WTC11 (cell line): ENCODE measurements at regions not wholly inside any gene's neighbourhood (a gene's known extent, or its start where the extent isn't known, plus 50 kb on each side); places are given as distances from the start of the nearest gene placed in this dataset.

ENCODE experiments used
- ATAC-seq: fragments of 200-7000 bp; cut with Tn5 transposase; 2 replicates; pipeline ENCODE4 v1.10.0; 2021; ENCODE audit warnings: mild to moderate bottlenecking, moderate library complexity
- CTCF ChIA-PET: fragments of 300-600 bp; sonication (Branson Sonifier 250); formaldehyde crosslinking; loops from one replicate; lab custom pipeline; 2021; ENCODE audit warnings: antibody characterized with exemption; lab: Charles Lee
- POLR2A ChIA-PET: fragments of 350-600 bp; sonication (Branson Sonifier 250); formaldehyde crosslinking; loops from one replicate; lab custom pipeline; 2021; ENCODE audit warnings: antibody characterized with exemption; lab: Charles Lee
- DNase-seq: peaks from one replicate; pipeline ENCODE4 v3.0.0; 2021; ENCODE audit warnings: low spot score
- H3K27ac Mint-ChIP-seq: 2 replicates; pipeline ENCODE4 v1.8.0; 2021; ENCODE audit warnings: mixed read lengths
- H3K27me3 Mint-ChIP-seq: 2 replicates; pipeline ENCODE4 v1.8.0; 2021; ENCODE audit warnings: low read depth, mild to moderate bottlenecking, moderate library complexity, mixed read lengths
- H3K36me3 Mint-ChIP-seq: 2 replicates; pipeline ENCODE4 v1.8.0; 2021; ENCODE audit warnings: mixed read lengths
- H3K4me1 Mint-ChIP-seq: 2 replicates; pipeline ENCODE4 v1.8.0; 2022; ENCODE audit warnings: mixed read lengths
- H3K4me3 Mint-ChIP-seq: 2 replicates; pipeline ENCODE4 v1.8.0; 2021; ENCODE audit warnings: mild to moderate bottlenecking, moderate library complexity, mixed read lengths
- H3K9me3 Mint-ChIP-seq: 2 replicates; pipeline ENCODE4 v1.8.0; 2021; ENCODE audit warnings: mixed read lengths
- ATF1 ChIP-seq: sonication (generic); formaldehyde crosslinking; IDR thresholded peaks from 2 replicates; pipeline ENCODE4 v1.8.1; 2023; ENCODE audit warnings: mild to moderate bottlenecking, moderate library complexity, missing genetic modification reagents
- CREB1 ChIP-seq: sonication (generic); formaldehyde crosslinking; IDR thresholded peaks from 2 replicates; pipeline ENCODE4 v1.8.0; 2023; ENCODE audit warnings: mild to moderate bottlenecking, missing genetic modification reagents
- CREM ChIP-seq: sonication (generic); formaldehyde crosslinking; IDR thresholded peaks from 2 replicates; pipeline ENCODE4 v1.8.1; 2022; ENCODE audit warnings: mild to moderate bottlenecking, missing genetic modification reagents, moderate library complexity
- CTCF ChIP-seq: fragments of 200-600 bp; IDR thresholded peaks from 2 replicates; pipeline ENCODE4 v1.8.0; 2022; ENCODE audit warnings: antibody characterized with exemption
- FOXJ3 ChIP-seq: sonication (generic); formaldehyde crosslinking; IDR thresholded peaks from 2 replicates; pipeline ENCODE4 v1.9.0; 2021; ENCODE audit warnings: missing genetic modification reagents, mild to moderate bottlenecking, borderline replicate concordance
- IRF2 ChIP-seq: sonication (generic); formaldehyde crosslinking; IDR thresholded peaks from 2 replicates; pipeline ENCODE4 v1.8.0; 2022; ENCODE audit warnings: low read depth, missing genetic modification reagents, borderline replicate concordance
- JAZF1 ChIP-seq: fragments of 250-450 bp; sonication (Bioruptor Pico); IDR thresholded peaks from 2 replicates; pipeline ENCODE4 v1.9.0; 2021; ENCODE audit warnings: moderate library complexity, mild to moderate bottlenecking, inconsistent platforms
- JUN ChIP-seq: sonication (generic); formaldehyde crosslinking; IDR thresholded peaks from 2 replicates; pipeline ENCODE4 v1.8.0; 2023; ENCODE audit warnings: mild to moderate bottlenecking, missing genetic modification reagents
- KAT7 ChIP-seq: sonication (generic); formaldehyde crosslinking; IDR thresholded peaks from 2 replicates; pipeline ENCODE4 v1.8.1; 2023; ENCODE audit warnings: missing genetic modification reagents, mild to moderate bottlenecking, borderline replicate concordance
- NR1H2 ChIP-seq: sonication (generic); formaldehyde crosslinking; IDR thresholded peaks from 2 replicates; pipeline ENCODE4 v1.9.0; 2021; ENCODE audit warnings: mild to moderate bottlenecking, moderate library complexity, missing genetic modification reagents
- NR3C1 ChIP-seq: sonication (generic); formaldehyde crosslinking; conservative IDR thresholded peaks from 2 replicates; pipeline ENCODE4 v1.8.1; 2023; ENCODE audit warnings: low read depth, mild to moderate bottlenecking, missing genetic modification reagents
- TEAD1 ChIP-seq: sonication (generic); formaldehyde crosslinking; IDR thresholded peaks from 2 replicates; pipeline ENCODE4 v1.8.0; 2022; ENCODE audit warnings: mild to moderate bottlenecking, missing genetic modification reagents
- TP53 ChIP-seq: sonication (generic); formaldehyde crosslinking; IDR thresholded peaks from 2 replicates; pipeline ENCODE4 v1.8.1; 2023; ENCODE audit warnings: mild to moderate bottlenecking, missing genetic modification reagents
- ZNF281 ChIP-seq: sonication (generic); formaldehyde crosslinking; IDR thresholded peaks from 2 replicates; pipeline ENCODE4 v1.8.0; 2023; ENCODE audit warnings: mild to moderate bottlenecking, missing genetic modification reagents
- ZNF317 ChIP-seq: sonication (generic); formaldehyde crosslinking; IDR thresholded peaks from 2 replicates; pipeline ENCODE4 v1.8.1; 2023; ENCODE audit warnings: low read depth, mild to moderate bottlenecking, moderate library complexity, missing genetic modification reagents, borderline replicate concordance
- ZNF416 ChIP-seq: fragments of 250-450 bp; sonication (Bioruptor Pico); IDR thresholded peaks from 2 replicates; pipeline ENCODE4 v1.9.0; 2021; ENCODE audit warnings: mild to moderate bottlenecking, inconsistent platforms
- ZNF671 ChIP-seq: fragments of 250-450 bp; sonication (Bioruptor Pico); IDR thresholded peaks from 2 replicates; pipeline ENCODE4 v1.8.0; 2021; ENCODE audit warnings: mild to moderate bottlenecking
- ZSCAN18 ChIP-seq: fragments of 250-450 bp; sonication (Bioruptor Pico); IDR thresholded peaks from 2 replicates; pipeline ENCODE4 v2.1.2; 2022; ENCODE audit warnings: mild to moderate bottlenecking, moderate library complexity

- CTCF ChIA-PET = no interaction called here
- ATAC-seq = no peak
- H3K27me3 Mint-ChIP-seq = no peaks in the 10 kb centered on the region; the same call in 1 of the 2 replicates
- H3K36me3 Mint-ChIP-seq = no peaks in the 10 kb centered on the region
- 0 out of 2 replicates have a peak, but pooled peaks cover 5% of the 10 kb centered on the region for H3K4me1 Mint-ChIP-seq
- no peak for DNase-seq
- TF ChIP-seq IRF2 (CRISPR knock-in tag) (no peak), TEAD1 (CRISPR knock-in tag) (no peak), CREM (CRISPR knock-in tag) (no peak), ZSCAN18 (CRISPR knock-in tag) (no peak), NR1H2 (no peak), JAZF1 (CRISPR knock-in tag) (no peak), KAT7 (CRISPR knock-in tag) (no peak), NR3C1 (CRISPR knock-in tag) (no peak), CREB1 (no peak), FOXJ3 (no peak), JUN (CRISPR knock-in tag) (no peak), CTCF (no peak), ZNF317 (CRISPR knock-in tag) (no peak), ZNF671 (CRISPR knock-in tag) (no peak), ZNF416 (CRISPR knock-in tag) (no peak)
- peaks cover 10% of the 10 kb centered on the region for H3K9me3 Mint-ChIP-seq
- H3K4me3 Mint-ChIP-seq = no peak overlapping the region
- POLR2A ChIA-PET = no interaction called here
- H3K27ac Mint-ChIP-seq = no peak overlapping the region
These were observed 174.9 kb downstream of the NAA11 start for GRCh38 chr4:79150820-79151416.

GRCh38 chr4:79148369-79148768 lies 177.5 kb downstream of the NAA11 start:
- Mint-ChIP-seq H3K4me3 (no peak overlapping the region), H3K27ac (no peak overlapping the region), H3K4me1 (0 out of 2 replicates have a peak, but pooled peaks cover 5% of the 10 kb centered on the region)
- ChIA-PET CTCF (no interaction called here), POLR2A (no interaction called here)
- no peak for TF ChIP-seq ZSCAN18 (CRISPR knock-in tag)
- TF ChIP-seq, all 79 proteins: peak for 0
- Mint-ChIP-seq H3K27me3 (no peaks in the 10 kb centered on the region; the same call in 1 of the 2 replicates), H3K9me3 (peaks cover 23% of the 10 kb centered on the region), H3K36me3 (peaks cover 4% of the 10 kb centered on the region; the same call in 1 of the 2 replicates)
- ATAC-seq (no peak), DNase-seq (no peak)

- no peak for ATAC-seq
- Mint-ChIP-seq H3K27ac (no peak overlapping the region), H3K4me3 (no peak overlapping the region), H3K9me3 (peaks cover 29% of the 10 kb centered on the region), H3K4me1 (0 out of 2 replicates have a peak, but pooled peaks cover 5% of the 10 kb centered on the region), H3K27me3 (no peaks in the 10 kb centered on the region; the same call in 1 of the 2 replicates), H3K36me3 (peaks cover 8% of the 10 kb centered on the region; the same call in 1 of the 2 replicates)
- TF ChIP-seq ATF1 (CRISPR knock-in tag) = no peak
- no peak for TF ChIP-seq ZNF317 (CRISPR knock-in tag)
- TF ChIP-seq TP53 (CRISPR knock-in tag) = no peak
- no peak for TF ChIP-seq ZNF281 (CRISPR knock-in tag)
- TF ChIP-seq ZNF671 (CRISPR knock-in tag) = no peak
- CTCF ChIA-PET = no interaction called here
- DNase-seq = no peak
- POLR2A ChIA-PET = interaction anchor here (0.7 kb wide), 1 partner anchor 394 kb away, joined by 3 read pairs; no protein-coding TSS in a partner anchor
These were observed 178.6 kb downstream of the NAA11 start for GRCh38 chr4:79147251-79147650.
